ENCODE measurements at regions not wholly inside any gene's neighbourhood (a gene's known extent, or its start where the extent isn't known, plus 50 kb on each side); places are given as distances from the start of the nearest gene placed in this dataset.

GRCh38 chr4:158074851-158075250 is 98.0 kb downstream of the GASK1B start:
- no peak for TF ChIP-seq POLR2A (IDR thresholded peaks at IDR 0.05; ENCODE audit: low read depth, low read length)
- TF ChIP-seq TAF1 (IDR thresholded peaks at IDR 0.05; ENCODE audit: low read depth, low read length), result no peak
- no peak for TF ChIP-seq PAX5 (IDR thresholded peaks at IDR 0.05; ENCODE audit: insufficient read depth, low read length, severe bottlenecking)
- no peak for TF ChIP-seq POLR2AphosphoS5 (IDR thresholded peaks at IDR 0.05; ENCODE audit: low read depth, low read length)
- no peak for TF ChIP-seq SPI1 (IDR thresholded peaks at IDR 0.05; ENCODE audit: low read depth, low read length)
